Brain microvascular endothelial cell (primary cell): ENCODE measurements at regions not wholly inside any gene's neighbourhood (a gene's known extent, or its start where the extent isn't known, plus 50 kb on each side); places are given as distances from the start of the nearest gene placed in this dataset.
"Not testable (repeated sequence)": the region's sequence is repeated elsewhere in the genome, so short reads cannot be mapped to it uniquely, and the experiment has no call there.

Source experiments
- DNase-seq: peaks from one replicate; pipeline ENCODE4 v3.0.0-alpha.2; 2020
- H3K27ac ChIP-seq: fragments of 250-450 bp; sonication (Bioruptor Pico); 2 replicates; pipeline ENCODE4 v1.5.1; 2020; ENCODE audit warnings: mild to moderate bottlenecking, moderate library complexity
- H3K27me3 ChIP-seq: fragments of 250-450 bp; sonication (Bioruptor Pico); replicated peaks from 2 replicates; pipeline ENCODE4 v1.5.1; 2020; ENCODE audit warnings: mild to moderate bottlenecking
- H3K36me3 ChIP-seq: fragments of 250-450 bp; sonication (Bioruptor Pico); replicated peaks from 2 replicates; pipeline ENCODE4 v1.5.1; 2020; ENCODE audit warnings: mild to moderate bottlenecking
- H3K4me3 ChIP-seq: 2 replicates; pipeline ENCODE4 v1.5.1; 2011; ENCODE audit warnings: low read depth, mild to moderate bottlenecking, control low read depth, low read length, moderate library complexity
- CTCF ChIP-seq: IDR thresholded peaks from 2 replicates; pipeline ENCODE4 v1.5.1; 2011; ENCODE audit warnings: low read depth, mild to moderate bottlenecking, moderate library complexity, low read length, control low read depth, inconsistent platforms; ENCODE audit errors: missing control alignments
- in situ Hi-C: cut with HindIII; loops from 2 replicates; pipeline ENCODE4 v1.10.0; 2017; ENCODE audit warnings: low sequenced_read_pairs, low pct_ligation_motif_present

GRCh38 chr20:6698056-6698455, 69.4 kb upstream of the BMP2 start:
- DNase-seq = no peak
- Histone ChIP-seq H3K27me3 (no peaks in the 10 kb centered on the region), H3K36me3 (no peaks in the 10 kb centered on the region), H3K27ac (no peak overlapping the region), H3K4me3 (no peak overlapping the region)
- no peak for TF ChIP-seq CTCF
- in situ Hi-C loops = no loop called here

- DNase-seq = no peak
- no peak for TF ChIP-seq CTCF
- no peak overlapping the region for H3K27ac ChIP-seq
- H3K4me3 ChIP-seq = no peak overlapping the region
- no peaks in the 10 kb centered on the region for H3K27me3 ChIP-seq
- no peaks in the 10 kb centered on the region for H3K36me3 ChIP-seq
- in situ Hi-C loops = no loop called here
Measured at GRCh38 chr20:6697228-6697972, 70.1 kb upstream of the BMP2 start.

- TF ChIP-seq CTCF = no peak
- DNase-seq = no peak
- H3K36me3 ChIP-seq = no peaks in the 10 kb centered on the region
- in situ Hi-C loops = no loop called here
- no peak overlapping the region for H3K4me3 ChIP-seq
- no peaks in the 10 kb centered on the region for H3K27me3 ChIP-seq
- H3K27ac ChIP-seq = no peak overlapping the region
Measured at GRCh38 chr20:6696001-6696400, 71.5 kb upstream of the BMP2 start.

- H3K36me3 ChIP-seq, H3K27ac ChIP-seq, in situ Hi-C loops, DNase-seq, H3K27me3 ChIP-seq, H3K4me3 ChIP-seq: not testable (repeated sequence)
Measured at GRCh38 chr20:6693808-6694198, 73.7 kb upstream of the BMP2 start.

DNA sequence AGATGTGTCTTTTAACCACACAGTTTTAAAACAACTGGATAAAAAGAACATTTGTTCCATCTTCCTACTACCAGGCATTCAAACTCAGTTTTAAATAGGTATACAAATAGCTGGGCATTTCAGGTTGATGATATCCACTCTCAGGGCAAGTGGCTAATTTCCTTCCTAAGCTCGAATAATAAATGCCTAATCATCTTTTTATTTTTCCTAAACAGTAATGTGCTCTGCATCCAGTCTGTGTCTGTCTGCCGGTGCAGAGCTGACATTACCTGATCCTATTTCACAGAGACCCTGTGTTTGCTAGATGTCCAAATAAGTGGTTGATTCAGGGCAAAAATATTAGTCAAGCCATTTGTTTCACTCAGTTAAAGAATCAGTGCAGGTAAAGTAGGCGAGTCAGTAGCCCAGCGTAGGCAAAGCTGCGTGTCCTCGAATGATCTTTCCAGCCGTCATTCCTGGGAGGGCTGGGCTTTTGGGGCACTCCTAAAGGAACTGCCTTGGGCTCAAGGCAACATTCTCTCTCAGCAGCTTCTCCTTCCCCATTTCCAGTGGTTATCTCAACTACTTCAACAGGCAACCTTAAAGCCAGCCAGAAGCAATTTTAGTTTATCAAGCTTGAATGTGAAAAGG, 74.2 kb upstream of the BMP2 start:
- Histone ChIP-seq H3K4me3 (no peak overlapping the region), H3K36me3 (no peaks in the 10 kb centered on the region), H3K27me3 (no peaks in the 10 kb centered on the region), H3K27ac (no peak overlapping the region)
- no peak for TF ChIP-seq CTCF
- in situ Hi-C loops = no loop called here
- no peak for DNase-seq

DNA sequence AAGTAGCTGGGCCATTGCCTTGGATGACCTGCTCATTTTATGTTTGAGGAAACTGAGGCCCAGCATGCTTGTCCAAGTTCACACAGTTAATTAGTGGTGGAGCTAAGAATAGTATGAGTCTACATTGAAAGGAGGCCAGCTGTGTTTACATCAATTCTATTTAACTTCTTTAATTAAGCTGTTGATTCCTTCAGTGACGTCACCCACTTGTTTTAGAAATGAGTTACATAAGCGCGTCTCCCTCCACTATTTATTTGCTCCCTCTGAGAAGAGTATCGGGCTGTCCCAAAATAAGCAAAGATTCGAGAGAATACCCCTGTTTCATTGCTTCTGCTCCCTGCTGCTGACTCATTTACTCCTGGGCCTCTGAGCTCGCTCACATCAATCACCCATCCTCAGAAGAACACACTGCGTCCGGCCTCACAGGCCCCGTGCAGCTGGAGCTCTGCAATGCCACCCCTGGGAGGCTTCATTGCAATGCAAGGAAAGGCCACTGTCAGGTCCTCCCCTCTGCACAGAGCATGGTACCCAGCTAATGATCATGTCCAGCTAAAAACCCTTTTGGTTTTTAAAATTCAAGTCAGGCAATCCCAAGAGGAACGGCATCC, 74.8 kb upstream of the BMP2 start:
- Histone ChIP-seq H3K4me3 (no peak overlapping the region), H3K27ac (no peak overlapping the region), H3K27me3 (no peaks in the 10 kb centered on the region), H3K36me3 (no peaks in the 10 kb centered on the region)
- in situ Hi-C loops = no loop called here
- no peak for DNase-seq
- no peak for TF ChIP-seq CTCF
